Fibroblast of lung (primary cell): ENCODE measurements at regions not wholly inside any gene's neighbourhood (a gene's known extent, or its start where the extent isn't known, plus 50 kb on each side); places are given as distances from the start of the nearest gene placed in this dataset.

Source experiments
- EZH2 ChIP-seq: IDR thresholded peaks from 2 replicates; pipeline ENCODE4 v1.5.1; 2012; ENCODE audit warnings: low read length, control low read depth, mild to moderate bottlenecking; ENCODE audit errors: missing control alignments
- TF ChIP-seq, protein P1 (sequence below), 2 donors: IDR thresholded peaks in 1 of 2; conservative IDR thresholded peaks in 1 of 2; 1 replicate in 1 of 2; 2 replicates in 1 of 2; pipeline ENCODE4 v1.5.1; 2011 to 2012; ENCODE audit warnings: low read length in 2 of 2, control low read depth in 1 of 2, inconsistent platforms in 1 of 2, low read depth in 1 of 2, mild to moderate bottlenecking in 1 of 2

DNA sequence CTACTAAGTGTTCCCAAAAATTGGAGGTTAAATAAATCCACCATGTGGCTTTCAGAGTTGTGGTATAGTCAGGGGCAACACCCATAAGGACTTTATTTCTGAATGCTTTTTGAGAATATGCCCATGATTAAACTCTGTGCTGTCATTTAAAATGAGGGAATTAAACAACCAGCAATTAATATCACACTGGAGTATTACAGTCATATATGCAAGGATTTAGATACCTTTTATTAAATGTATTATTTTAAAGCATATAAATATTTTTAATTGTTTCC, 227.6 kb downstream of the ZPLD1 start:
- TF ChIP-seq, protein P1, sequence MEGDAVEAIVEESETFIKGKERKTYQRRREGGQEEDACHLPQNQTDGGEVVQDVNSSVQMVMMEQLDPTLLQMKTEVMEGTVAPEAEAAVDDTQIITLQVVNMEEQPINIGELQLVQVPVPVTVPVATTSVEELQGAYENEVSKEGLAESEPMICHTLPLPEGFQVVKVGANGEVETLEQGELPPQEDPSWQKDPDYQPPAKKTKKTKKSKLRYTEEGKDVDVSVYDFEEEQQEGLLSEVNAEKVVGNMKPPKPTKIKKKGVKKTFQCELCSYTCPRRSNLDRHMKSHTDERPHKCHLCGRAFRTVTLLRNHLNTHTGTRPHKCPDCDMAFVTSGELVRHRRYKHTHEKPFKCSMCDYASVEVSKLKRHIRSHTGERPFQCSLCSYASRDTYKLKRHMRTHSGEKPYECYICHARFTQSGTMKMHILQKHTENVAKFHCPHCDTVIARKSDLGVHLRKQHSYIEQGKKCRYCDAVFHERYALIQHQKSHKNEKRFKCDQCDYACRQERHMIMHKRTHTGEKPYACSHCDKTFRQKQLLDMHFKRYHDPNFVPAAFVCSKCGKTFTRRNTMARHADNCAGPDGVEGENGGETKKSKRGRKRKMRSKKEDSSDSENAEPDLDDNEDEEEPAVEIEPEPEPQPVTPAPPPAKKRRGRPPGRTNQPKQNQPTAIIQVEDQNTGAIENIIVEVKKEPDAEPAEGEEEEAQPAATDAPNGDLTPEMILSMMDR (conservative IDR thresholded peaks at IDR 0.05 in 1 of 2, IDR thresholded peaks at IDR 0.05 in 1 of 2; ENCODE audit: low read depth in 1 of 2, low read length in 2 of 2), result no peak
- TF ChIP-seq EZH2, result no peak
